Iris pigment epithelial cell (primary cell): ENCODE measurements at regions not wholly inside any gene's neighbourhood (a gene's known extent, or its start where the extent isn't known, plus 50 kb on each side); places are given as distances from the start of the nearest gene placed in this dataset.
"Not testable (repeated sequence)": the region's sequence is repeated elsewhere in the genome, so short reads cannot be mapped to it uniquely, and the experiment has no call there.

Experiments used
- DNase-seq: peaks from one replicate; pipeline ENCODE4 v3.0.0-alpha.2; 2011; ENCODE audit warnings: low read depth

DNA sequence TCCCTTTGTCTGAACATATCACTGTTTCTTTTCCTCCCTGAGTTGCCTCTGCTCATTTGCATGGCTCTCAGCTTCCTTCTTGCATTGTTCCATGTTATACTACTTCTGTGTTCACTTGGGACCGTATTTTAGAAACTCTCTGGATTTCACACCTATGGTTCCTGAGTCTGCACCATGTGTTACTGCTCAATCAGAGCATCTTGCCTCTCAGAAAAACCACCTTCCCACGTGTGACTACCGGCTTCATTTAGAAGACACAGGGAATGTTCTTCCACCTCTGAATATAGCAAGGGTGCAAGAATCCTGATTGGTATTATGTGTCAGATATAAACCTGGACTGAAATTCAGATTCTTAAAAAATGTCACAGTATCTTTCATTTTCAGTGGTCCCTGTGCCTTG lies 731.2 kb downstream of the TDRD15 start:
- DNase-seq = no peak

- DNase-seq = no peak
Observed at GRCh38 chr2:21856708-21857107, 732.9 kb downstream of the TDRD15 start.

DNA sequence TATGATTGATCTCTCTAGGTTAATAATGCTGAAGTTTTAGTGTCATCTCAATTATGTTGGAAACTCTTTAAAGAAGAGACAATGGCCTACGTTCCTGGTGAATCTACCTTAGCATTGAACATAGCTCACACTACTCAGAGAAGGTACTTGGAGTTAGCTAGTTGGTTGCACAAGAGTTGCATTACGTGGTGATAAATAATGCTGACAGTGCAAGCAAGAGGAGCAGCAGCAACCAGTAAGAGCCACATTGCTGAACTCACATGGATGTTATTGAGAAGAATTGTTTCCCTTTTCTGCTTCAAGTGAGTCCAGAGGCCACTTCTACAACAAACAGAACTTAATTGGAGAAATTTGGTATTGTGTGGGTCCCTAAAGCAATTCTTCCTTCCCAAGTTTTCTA lies 737.1 kb downstream of the TDRD15 start:
- peak; percentile 6 for DNase-seq

DNA sequence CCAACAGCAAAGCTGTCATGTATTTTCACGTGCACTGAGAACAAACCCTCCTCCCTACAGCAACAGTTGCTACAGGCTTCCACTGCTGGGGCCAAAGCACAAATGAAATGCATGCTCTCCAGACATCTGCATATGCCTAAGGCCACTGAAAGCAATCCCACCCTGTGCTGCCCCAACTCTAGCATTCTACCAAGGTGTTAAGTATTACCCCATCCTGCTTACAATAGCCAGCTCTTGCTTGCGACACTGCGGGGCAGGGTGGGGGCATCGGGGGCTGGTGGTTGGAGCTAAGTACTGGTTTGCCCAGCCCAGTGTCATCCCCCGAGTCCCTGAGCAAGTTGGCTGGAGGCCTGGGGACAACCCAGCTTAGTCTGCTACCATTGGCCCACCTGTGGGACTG lies 742.5 kb downstream of the TDRD15 start:
- no peak for DNase-seq

DNA sequence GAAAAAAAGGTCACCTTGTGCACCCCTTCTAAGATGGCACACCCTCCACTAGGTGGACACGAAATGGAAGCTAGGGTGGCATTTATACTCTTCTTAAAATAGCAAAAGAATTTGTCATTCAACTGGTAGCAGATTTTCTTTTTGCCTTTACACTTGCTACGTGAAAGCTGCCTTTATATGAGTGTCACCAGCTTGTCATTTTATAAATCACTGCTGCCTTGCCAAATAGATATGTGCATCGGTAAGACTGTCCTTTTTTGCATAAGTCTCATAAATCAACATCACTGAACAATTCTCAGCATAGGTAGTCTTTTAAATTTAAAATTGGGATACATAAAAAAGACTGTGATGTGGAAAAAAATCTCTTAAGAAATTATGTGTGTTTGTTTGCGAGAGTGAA lies 764.1 kb downstream of the TDRD15 start:
- DNase-seq = no peak

GRCh38 chr2:21890041-21890440 lies 766.3 kb downstream of the TDRD15 start:
- no peak for DNase-seq

- no peak for DNase-seq
Observed at GRCh38 chr2:21890716-21891115, 766.9 kb downstream of the TDRD15 start.

DNA sequence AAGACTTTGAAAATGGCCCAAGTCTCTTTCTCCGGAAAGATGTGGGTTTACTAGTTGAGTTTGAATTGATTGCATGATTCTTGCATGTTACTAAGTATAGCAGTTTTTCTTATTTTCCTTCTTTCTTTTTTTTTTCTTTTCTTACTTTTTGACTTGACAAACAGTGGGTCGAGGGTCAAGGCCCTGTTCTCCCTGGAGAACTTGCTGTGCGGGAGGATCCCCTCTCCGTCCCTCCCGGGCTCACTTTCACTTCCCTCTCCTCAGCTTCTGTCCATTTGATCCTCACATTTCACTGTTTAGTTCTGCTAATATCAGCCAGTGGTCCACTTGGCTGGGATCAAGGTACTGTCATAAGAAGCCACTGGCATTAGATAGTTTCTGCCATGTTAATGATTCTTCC lies 767.4 kb downstream of the TDRD15 start:
- no peak for DNase-seq

DNA sequence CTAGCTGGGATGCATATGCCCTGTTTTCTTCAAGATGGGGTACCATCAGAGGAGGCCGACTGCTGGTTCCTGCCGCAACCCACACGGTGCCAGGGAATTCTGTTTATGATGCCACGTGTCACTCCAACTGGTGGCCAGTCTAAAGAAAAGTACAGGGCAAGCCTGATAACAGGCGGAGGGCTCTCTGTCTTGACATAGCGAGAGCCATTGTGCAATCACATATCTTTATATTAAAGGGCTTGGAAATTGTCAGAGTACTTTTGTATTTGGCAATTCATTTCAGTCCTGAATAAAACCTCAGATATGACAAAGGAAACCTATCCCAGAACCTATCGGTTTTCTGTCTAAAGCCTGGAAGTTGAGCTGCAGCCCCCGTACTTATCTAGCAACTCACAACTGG lies 768.4 kb downstream of the TDRD15 start:
- DNase-seq = no peak

GRCh38 chr2:21895200-21895599 lies 771.4 kb downstream of the TDRD15 start:
- no peak for DNase-seq

DNA sequence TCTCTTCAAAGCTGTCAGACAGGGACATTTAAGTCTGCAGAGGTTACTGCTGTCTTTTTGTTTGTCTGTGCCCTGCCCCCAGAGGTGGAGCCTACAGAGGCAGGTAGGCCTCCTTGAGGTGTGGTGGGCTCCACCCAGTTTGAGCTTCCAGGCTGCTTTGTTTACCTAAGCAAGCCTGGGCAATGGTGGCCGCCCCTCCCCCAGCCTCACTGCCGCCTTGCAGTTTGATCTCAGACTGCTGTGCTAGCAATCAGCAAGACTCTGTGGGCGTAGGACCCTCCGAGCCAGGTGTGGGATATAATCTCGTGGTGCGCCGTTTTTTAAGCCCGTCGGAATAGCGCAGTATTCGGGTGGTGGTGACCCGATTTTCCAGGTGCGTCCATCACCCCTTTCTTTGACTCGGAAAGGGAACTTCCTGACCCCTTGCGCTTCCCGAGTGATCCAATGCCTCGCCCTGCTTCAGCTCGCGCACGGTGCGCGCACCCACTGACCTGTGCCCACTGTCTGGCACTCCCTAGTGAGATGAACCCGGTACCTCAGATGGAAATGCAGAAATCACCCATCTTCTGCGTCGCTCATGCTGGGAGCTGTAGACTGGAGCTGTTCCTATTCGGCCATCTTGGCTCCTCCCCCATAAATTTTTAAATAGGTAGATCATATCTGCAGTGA lies 785.1 kb downstream of the TDRD15 start:
- DNase-seq = not testable (repeated sequence)

GRCh38 chr2:21910832-21911507 lies 787.2 kb downstream of the TDRD15 start:
- DNase-seq = no peak

- no peak for DNase-seq
Observed at GRCh38 chr2:21912405-21912804, 788.6 kb downstream of the TDRD15 start.

DNA sequence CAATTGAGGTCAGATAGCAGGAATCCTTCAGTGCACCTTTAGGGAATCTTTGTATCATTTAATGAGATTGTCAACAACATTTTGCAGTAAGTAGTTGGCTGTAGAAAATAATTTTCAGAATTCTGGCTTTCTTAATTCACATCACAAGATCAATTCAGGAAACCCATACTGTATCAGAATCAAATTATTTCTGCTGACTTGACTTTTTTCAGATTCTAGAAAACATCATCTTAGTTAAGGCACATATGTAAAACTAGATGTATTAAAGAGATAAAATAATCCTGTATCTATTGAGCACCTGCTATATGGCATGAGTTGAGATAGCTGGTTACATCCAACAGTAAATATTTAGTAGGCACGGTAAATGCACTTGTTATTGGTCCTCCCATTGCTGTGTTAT lies 791.4 kb downstream of the TDRD15 start:
- DNase-seq = no peak

DNA sequence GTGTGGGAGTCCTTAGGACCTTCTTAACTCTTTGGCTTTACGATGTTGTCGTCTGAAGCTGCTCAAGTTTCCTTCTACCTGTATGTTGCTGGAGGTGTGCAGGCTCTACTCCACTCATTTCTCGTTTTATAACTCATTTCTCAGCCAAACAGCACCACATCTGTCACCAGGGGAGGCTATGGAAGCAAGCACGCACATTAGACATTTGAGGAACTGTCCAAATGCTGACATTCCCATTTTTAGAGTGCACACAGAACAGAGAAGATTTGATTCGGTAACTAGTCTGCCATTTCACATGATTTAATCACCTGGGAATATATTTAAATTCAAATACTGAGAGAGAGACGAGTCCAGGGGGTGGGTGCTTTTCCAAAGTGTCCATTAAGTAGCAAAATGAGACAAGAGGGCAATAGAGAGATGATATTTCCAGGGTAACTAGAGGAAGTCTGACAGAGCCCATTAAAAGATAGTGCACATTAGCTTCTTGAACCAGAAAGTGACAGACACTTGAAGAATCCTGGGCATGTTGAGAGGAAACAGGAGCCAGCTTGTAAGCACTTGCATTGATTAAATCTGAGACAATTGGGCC lies 793.3 kb downstream of the TDRD15 start:
- peak; percentile 9 for DNase-seq

GRCh38 chr2:21920721-21921120 lies 797.0 kb downstream of the TDRD15 start:
- no peak for DNase-seq

- DNase-seq = no peak
Observed at GRCh38 chr2:21924640-21925285, 801.0 kb downstream of the TDRD15 start.

DNA sequence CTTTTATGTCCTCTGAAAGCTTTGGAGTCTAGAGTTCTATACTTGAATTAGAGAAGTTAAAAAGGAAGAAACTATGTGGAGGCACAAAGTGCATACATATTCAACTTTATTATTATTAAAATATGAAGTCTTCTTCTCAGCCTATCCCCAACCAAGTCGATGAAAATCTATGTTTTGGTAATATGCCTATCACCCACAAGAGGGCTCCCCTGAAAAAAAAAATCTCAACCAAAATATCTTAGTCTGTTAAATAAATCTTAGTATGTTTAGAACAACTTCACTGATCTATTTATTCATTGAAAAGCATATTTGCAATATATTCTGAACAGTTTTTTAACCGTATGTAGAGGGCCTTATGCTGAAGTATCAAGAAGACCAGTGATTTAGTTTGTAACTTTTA lies 804.5 kb downstream of the TDRD15 start:
- DNase-seq = peak; percentile 3

DNA sequence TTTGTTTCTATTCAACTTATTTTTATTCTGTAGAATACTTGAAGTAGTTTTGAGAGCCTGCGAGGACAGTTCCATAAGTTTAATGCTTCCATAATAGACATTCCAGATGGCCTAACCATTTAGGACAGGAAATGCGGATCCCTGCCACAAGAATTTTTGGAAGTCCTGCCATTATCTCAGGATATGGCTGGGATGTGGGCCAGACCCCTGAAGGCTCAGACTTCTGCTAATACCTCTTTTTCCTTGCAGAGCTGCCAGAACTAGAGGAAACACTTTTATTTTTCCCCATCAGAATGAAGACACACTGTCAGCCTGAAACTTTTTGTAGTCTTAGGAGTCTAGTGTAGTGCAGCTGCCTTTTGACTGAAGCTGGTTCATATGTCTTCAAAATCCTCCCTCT lies 806.5 kb downstream of the TDRD15 start:
- no peak for DNase-seq

DNA sequence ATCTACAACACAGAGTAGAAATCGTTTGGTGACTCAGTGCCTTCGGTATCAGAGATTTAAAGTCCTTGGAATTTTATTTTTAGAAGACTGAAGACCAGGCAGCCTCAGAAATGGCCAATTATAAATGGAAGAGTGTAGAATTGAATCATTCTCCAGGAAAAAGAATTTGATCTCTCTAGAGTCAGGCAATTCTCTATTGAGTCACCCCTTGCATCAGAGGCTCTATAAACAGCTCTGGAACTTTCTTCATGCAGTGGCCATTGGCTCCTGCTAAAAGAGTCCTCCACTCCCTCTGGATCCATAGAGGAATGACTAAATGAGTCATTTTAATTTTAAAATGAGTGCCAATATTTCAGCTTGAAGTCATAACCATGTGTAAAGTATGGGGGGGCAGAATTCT lies 816.2 kb downstream of the TDRD15 start:
- DNase-seq = peak; percentile 36

GRCh38 chr2:21944536-21944935 lies 820.8 kb downstream of the TDRD15 start:
- no peak for DNase-seq

- DNase-seq = no peak
Observed at GRCh38 chr2:21945658-21946057, 821.9 kb downstream of the TDRD15 start.

- no peak for DNase-seq
Observed at GRCh38 chr2:21947046-21947445, 823.3 kb downstream of the TDRD15 start.
